ENCODE measurements at regions not wholly inside any gene's neighbourhood (a gene's known extent, or its start where the extent isn't known, plus 50 kb on each side); places are given as distances from the start of the nearest gene placed in this dataset.

DNA sequence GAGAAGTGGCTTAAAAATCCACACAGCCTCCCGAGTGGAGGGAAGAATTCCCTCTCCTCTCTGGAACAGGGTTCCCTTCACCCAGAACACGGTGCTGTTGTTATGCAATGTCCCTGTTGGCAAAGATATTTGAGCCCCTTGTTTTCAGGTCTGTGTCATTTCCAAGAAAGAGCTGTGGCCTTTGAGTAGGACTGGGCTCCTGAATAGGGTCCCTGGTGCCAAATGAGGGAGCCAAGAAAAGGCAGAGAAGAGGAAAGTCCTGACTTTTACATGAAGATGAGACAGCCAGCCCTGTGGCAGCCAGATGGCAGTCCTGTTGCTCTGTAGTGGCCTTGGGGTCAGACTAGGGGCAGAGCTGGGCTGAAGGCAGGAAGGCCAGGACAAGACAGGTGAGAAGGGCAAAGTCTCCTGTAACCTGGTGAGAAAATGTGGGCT lies 51.2 kb upstream of the ELF5 start:
- peak; percentile 70 for ATAC-seq
- H2AFZ ChIP-seq = peak overlapping the region; percentile 76

DNA sequence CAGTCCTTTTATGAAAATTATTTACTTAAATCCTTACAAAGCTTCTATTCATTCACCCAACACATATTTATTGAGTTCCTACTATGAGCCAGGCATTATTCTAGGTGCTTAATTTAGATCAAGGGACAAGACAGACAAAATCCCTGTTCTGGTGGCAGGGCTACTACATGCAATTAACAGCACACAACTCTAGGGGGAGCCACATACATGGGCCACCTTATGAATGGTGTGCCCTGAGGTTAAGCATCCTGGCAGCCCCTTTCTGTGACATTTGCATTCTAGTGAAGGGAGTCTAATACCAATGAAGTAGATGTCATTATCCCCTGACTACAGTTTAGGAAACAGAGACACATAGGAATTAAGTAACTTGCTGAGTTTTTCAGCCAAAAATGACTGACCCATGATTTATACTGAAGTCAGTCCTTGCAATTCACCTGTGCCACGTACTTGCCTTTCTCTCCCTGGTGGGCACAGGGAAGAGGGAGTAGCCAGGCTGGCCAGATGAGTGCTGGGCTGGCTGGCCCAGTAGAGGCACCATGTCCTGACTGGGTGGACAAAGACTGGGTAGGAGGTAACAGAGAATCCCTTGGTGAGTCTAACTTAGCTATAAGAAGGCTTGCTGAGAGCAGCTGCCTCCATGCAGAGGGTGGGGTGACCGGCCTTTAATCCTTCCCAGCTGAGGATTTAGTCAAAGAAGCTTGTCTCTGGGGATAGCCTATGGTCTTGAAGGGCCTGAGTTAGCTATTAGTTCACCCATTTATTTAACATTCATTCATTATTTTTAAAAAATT lies 52.0 kb upstream of the ELF5 start:
- peaks cover 4% of the 10 kb centered on the region for H3K27me3 Mint-ChIP-seq (ENCODE audit: insufficient read depth, low read depth, poor library complexity)
- Histone ChIP-seq H3K27me3 (ENCODE audit: insufficient read depth) (no peaks in the 10 kb centered on the region), H3K4me3 (no peak overlapping the region), H3K79me2 (replicated peaks; ENCODE audit: insufficient read depth) (no peaks in the 10 kb centered on the region), H3K36me3 (ENCODE audit: insufficient read depth) (no peaks in the 10 kb centered on the region), H3K27ac (ENCODE audit: low read depth) (no peak overlapping the region), H2AFZ (no peak overlapping the region), H3K4me1 (ENCODE audit: insufficient read depth) (peaks cover 11% of the 10 kb centered on the region; the same call in 1 of the 2 replicates), H3K9me2 (ENCODE audit: insufficient read depth) (no peaks in the 10 kb centered on the region), H3F3A (replicated peaks; ENCODE audit: low read depth) (no peaks in the 10 kb centered on the region), H3K4me2 (no peak overlapping the region), H4K20me1 (replicated peaks; ENCODE audit: insufficient read depth) (no peaks in the 10 kb centered on the region)
- no peak overlapping the region for H3K27ac Mint-ChIP-seq
- TF ChIP-seq ZNF331 (CRISPR knock-in tag; IDR thresholded peaks at IDR 0.05; ENCODE audit: low read depth) (no peak), EZH2phosphoT487 (IDR thresholded peaks at IDR 0.05; ENCODE audit: unreplicated experiment) (no peak), CREB1 (CRISPR knock-in tag; IDR thresholded peaks at IDR 0.05; ENCODE audit: low read depth) (no peak), EZH2 (IDR thresholded peaks at IDR 0.05; ENCODE audit: low read depth, unreplicated experiment) (no peak)
- TF ChIP-seq, protein P1, sequence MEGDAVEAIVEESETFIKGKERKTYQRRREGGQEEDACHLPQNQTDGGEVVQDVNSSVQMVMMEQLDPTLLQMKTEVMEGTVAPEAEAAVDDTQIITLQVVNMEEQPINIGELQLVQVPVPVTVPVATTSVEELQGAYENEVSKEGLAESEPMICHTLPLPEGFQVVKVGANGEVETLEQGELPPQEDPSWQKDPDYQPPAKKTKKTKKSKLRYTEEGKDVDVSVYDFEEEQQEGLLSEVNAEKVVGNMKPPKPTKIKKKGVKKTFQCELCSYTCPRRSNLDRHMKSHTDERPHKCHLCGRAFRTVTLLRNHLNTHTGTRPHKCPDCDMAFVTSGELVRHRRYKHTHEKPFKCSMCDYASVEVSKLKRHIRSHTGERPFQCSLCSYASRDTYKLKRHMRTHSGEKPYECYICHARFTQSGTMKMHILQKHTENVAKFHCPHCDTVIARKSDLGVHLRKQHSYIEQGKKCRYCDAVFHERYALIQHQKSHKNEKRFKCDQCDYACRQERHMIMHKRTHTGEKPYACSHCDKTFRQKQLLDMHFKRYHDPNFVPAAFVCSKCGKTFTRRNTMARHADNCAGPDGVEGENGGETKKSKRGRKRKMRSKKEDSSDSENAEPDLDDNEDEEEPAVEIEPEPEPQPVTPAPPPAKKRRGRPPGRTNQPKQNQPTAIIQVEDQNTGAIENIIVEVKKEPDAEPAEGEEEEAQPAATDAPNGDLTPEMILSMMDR (conservative IDR thresholded peaks at IDR 0.05; ENCODE audit: low read depth in 2 of 2) = peak; percentile 86 to 88
- H3K4me1 Mint-ChIP-seq = peaks cover 10% of the 10 kb centered on the region
- ATAC-seq (peak; percentile 89), DNase-seq (ENCODE audit: low spot score) (peak; percentile 78)
- H3K4me3 Mint-ChIP-seq = no peak overlapping the region
- no peaks in the 10 kb centered on the region for H3K9me3 Mint-ChIP-seq
- no peaks in the 10 kb centered on the region for H3K36me3 Mint-ChIP-seq (ENCODE audit: low read depth)

More for the DNA sequence above, 51.2 kb upstream of the ELF5 start:
- Histone ChIP-seq H3F3A (replicated peaks; ENCODE audit: low read depth) (no peaks in the 10 kb centered on the region), H3K27ac (ENCODE audit: low read depth) (peak overlapping the region; percentile 52; the same call in 1 of the 2 replicates), H3K4me2 (no peak overlapping the region), H3K27me3 (ENCODE audit: insufficient read depth) (no peaks in the 10 kb centered on the region), H3K36me3 (ENCODE audit: insufficient read depth) (no peaks in the 10 kb centered on the region), H3K9me2 (ENCODE audit: insufficient read depth) (no peaks in the 10 kb centered on the region), H3K4me1 (ENCODE audit: insufficient read depth) (peaks cover 11% of the 10 kb centered on the region; the same call in 1 of the 2 replicates), H4K20me1 (replicated peaks; ENCODE audit: insufficient read depth) (no peaks in the 10 kb centered on the region), H3K79me2 (replicated peaks; ENCODE audit: insufficient read depth) (no peaks in the 10 kb centered on the region), H3K4me3 (no peak overlapping the region)
- peaks cover 2% of the 10 kb centered on the region for H3K27me3 Mint-ChIP-seq (ENCODE audit: insufficient read depth, low read depth, poor library complexity)
- H3K4me1 Mint-ChIP-seq = peaks cover 10% of the 10 kb centered on the region
- no peaks in the 10 kb centered on the region for H3K9me3 Mint-ChIP-seq
- DNase-seq (ENCODE audit: low spot score) = peak; percentile 24
- H3K27ac Mint-ChIP-seq = no peak overlapping the region
- TF ChIP-seq, protein P1 (conservative IDR thresholded peaks at IDR 0.05; ENCODE audit: low read depth in 2 of 2) = peak in 1 of 2 experiments; percentile 51; a peak in 3 of 4 replicates
- TF ChIP-seq POLR2AphosphoS5 (IDR thresholded peaks at IDR 0.05; ENCODE audit: low read depth) = no peak
- no peak overlapping the region for H3K4me3 Mint-ChIP-seq
- no peaks in the 10 kb centered on the region for H3K36me3 Mint-ChIP-seq (ENCODE audit: low read depth)

All from GM23338 (cell line).